SK-N-SH (cell line): ENCODE measurements at regions not wholly inside any gene's neighbourhood (a gene's known extent, or its start where the extent isn't known, plus 50 kb on each side); places are given as distances from the start of the nearest gene placed in this dataset.
"Not testable (repeated sequence)": the region's sequence is repeated elsewhere in the genome, so short reads cannot be mapped to it uniquely, and the experiment has no call there.

Source experiments
- CTCF ChIP-seq: fragments of 200-600 bp; sonication (generic); IDR thresholded peaks from 2 replicates; pipeline ENCODE4 v1.6.1; 2017; ENCODE audit warnings: antibody characterized with exemption, mild to moderate bottlenecking, moderate library complexity
- FOXM1 ChIP-seq: IDR thresholded peaks from 2 replicates; pipeline ENCODE4 v1.4.0; 2012; ENCODE audit warnings: low read depth, mild to moderate bottlenecking
- GABPA ChIP-seq: IDR thresholded peaks from 2 replicates; pipeline ENCODE4 v1.4.0; 2012; ENCODE audit warnings: low read depth, mild to moderate bottlenecking
- NFIC ChIP-seq: IDR thresholded peaks from 2 replicates; pipeline ENCODE4 v1.4.0; 2012; ENCODE audit warnings: borderline replicate concordance
- RCOR1 ChIP-seq: fragments of 150-350 bp; IDR thresholded peaks from 2 replicates; pipeline ENCODE4 v1.6.1; 2017; ENCODE audit warnings: antibody characterized with exemption, low read length
- RFX5 ChIP-seq: IDR thresholded peaks from 2 replicates; pipeline ENCODE4 v1.6.1; 2012; ENCODE audit warnings: mild to moderate bottlenecking, improper control_type of control experiment, low read length
- SMC3 ChIP-seq: IDR thresholded peaks from 2 replicates; pipeline ENCODE4 v1.6.1; 2012; ENCODE audit warnings: low read depth, low read length, improper control_type of control experiment
- TCF12 ChIP-seq: IDR thresholded peaks from 2 replicates; pipeline ENCODE4 v1.4.0; 2012

GRCh38 chr7:57839152-57839551 lies 389.2 kb downstream of the ZNF716 start:
- not testable (repeated sequence) for TF ChIP-seq CTCF, SMC3, NFIC, TCF12, GABPA, RCOR1, FOXM1, RFX5
